MM.1S (cell line): ENCODE measurements at regions not wholly inside any gene's neighbourhood (a gene's known extent, or its start where the extent isn't known, plus 50 kb on each side); places are given as distances from the start of the nearest gene placed in this dataset.

Source experiments
- DNase-seq: peaks from one replicate; pipeline ENCODE4 v3.0.0-alpha.2; 2015
- H2AFZ ChIP-seq: fragments of 300-600 bp; sonication (generic); 2 replicates; pipeline ENCODE4 v1.6.0; 2016; ENCODE audit warnings: antibody characterized with exemption, low read length
- H3F3A ChIP-seq: fragments of 300-600 bp; sonication (generic); 2 replicates; pipeline ENCODE4 v1.6.1; 2016; ENCODE audit warnings: mild to moderate bottlenecking, antibody characterized with exemption, low read length, moderate library complexity, mixed read lengths; ENCODE audit not compliant: insufficient read depth
- H3K27ac ChIP-seq: fragments of 300-600 bp; sonication (generic); 2 replicates; pipeline ENCODE4 v1.5.1; 2016; ENCODE audit warnings: mild to moderate bottlenecking, low read length
- H3K27me3 ChIP-seq: fragments of 300-600 bp; sonication (generic); replicated peaks from 2 replicates; pipeline ENCODE4 v1.6.0; 2016; ENCODE audit warnings: low read length; ENCODE audit not compliant: insufficient read depth
- H3K36me3 ChIP-seq: fragments of 300-600 bp; sonication (generic); replicated peaks from 2 replicates; pipeline ENCODE4 v1.6.1; 2016; ENCODE audit warnings: mild to moderate bottlenecking, low read length, mixed read lengths; ENCODE audit not compliant: insufficient read depth
- H3K4me1 ChIP-seq: fragments of 300-600 bp; sonication (generic); 2 replicates; pipeline ENCODE4 v1.6.1; 2016; ENCODE audit warnings: low read length, mixed read lengths
- H3K4me2 ChIP-seq: fragments of 300-600 bp; sonication (generic); 2 replicates; pipeline ENCODE4 v1.6.0; 2016; ENCODE audit warnings: low read depth, low read length
- H3K4me3 ChIP-seq: fragments of 300-600 bp; sonication (generic); 2 replicates; pipeline ENCODE4 v1.5.1; 2016; ENCODE audit warnings: low read length, mixed read lengths
- H3K79me2 ChIP-seq: fragments of 300-600 bp; sonication (generic); 2 replicates; pipeline ENCODE4 v1.6.1; 2016; ENCODE audit warnings: mixed run types, low read length, mixed read lengths
- H3K9ac ChIP-seq: fragments of 300-600 bp; sonication (generic); 2 replicates; pipeline ENCODE4 v1.6.1; 2016; ENCODE audit warnings: low read length, mixed read lengths
- H3K9me2 ChIP-seq: fragments of 300-600 bp; sonication (generic); replicated peaks from 2 replicates; pipeline ENCODE4 v1.6.1; 2016; ENCODE audit warnings: mild to moderate bottlenecking, low read length, mixed read lengths; ENCODE audit not compliant: insufficient read depth
- H3K9me3 ChIP-seq: fragments of 300-600 bp; sonication (generic); replicated peaks from 2 replicates; pipeline ENCODE4 v1.6.1; 2016; ENCODE audit warnings: mild to moderate bottlenecking, low read length, mixed read lengths; ENCODE audit not compliant: insufficient read depth
- H4K20me1 ChIP-seq: fragments of 300-600 bp; sonication (generic); 2 replicates; pipeline ENCODE4 v1.6.1; 2016; ENCODE audit warnings: mild to moderate bottlenecking, low read length, moderate library complexity, mixed read lengths; ENCODE audit not compliant: insufficient read depth
- CTCF ChIP-seq: fragments of 300-600 bp; sonication (generic); IDR thresholded peaks from 2 replicates; pipeline ENCODE4 v1.5.1; 2016; ENCODE audit warnings: antibody characterized with exemption, low read length, mixed read lengths
- EZH2 ChIP-seq: fragments of 300-600 bp; sonication (generic); optimal IDR thresholded peaks from 2 replicates; pipeline ENCODE3; 2017; ENCODE audit warnings: low read depth, mild to moderate bottlenecking, antibody characterized with exemption, low read length, mixed read lengths
- EZH2phosphoT487 ChIP-seq: fragments of 300-600 bp; sonication (generic); IDR thresholded peaks from 2 replicates; pipeline ENCODE4 v1.6.1; 2018; ENCODE audit warnings: antibody characterized with exemption, low read length

GRCh38 chr16:85249418-85250146 lies 137.3 kb upstream of the CIBAR2 start:
- Histone ChIP-seq H3K9me3 (no peaks in the 10 kb centered on the region), H3K4me1 (no peaks in the 10 kb centered on the region), H4K20me1 (no peaks in the 10 kb centered on the region), H3K79me2 (no peaks in the 10 kb centered on the region), H3K9me2 (no peaks in the 10 kb centered on the region), H3K27ac (no peak overlapping the region), H2AFZ (no peak overlapping the region), H3F3A (no peaks in the 10 kb centered on the region), H3K4me2 (no peak overlapping the region), H3K4me3 (no peak overlapping the region), H3K36me3 (no peaks in the 10 kb centered on the region), H3K9ac (no peak overlapping the region), H3K27me3 (peaks cover 37% of the 10 kb centered on the region)
- TF ChIP-seq EZH2phosphoT487 (no peak), EZH2 (no peak), CTCF (no peak)
- DNase-seq: no peak

GRCh38 chr16:85250147-85250463 lies 137.8 kb upstream of the CIBAR2 start:
- Histone ChIP-seq H3K4me3 (no peak overlapping the region), H3K9me3 (no peaks in the 10 kb centered on the region), H3K9me2 (no peaks in the 10 kb centered on the region), H2AFZ (no peak overlapping the region), H3K27me3 (peaks cover 36% of the 10 kb centered on the region), H3K79me2 (no peaks in the 10 kb centered on the region), H3K9ac (no peak overlapping the region), H4K20me1 (no peaks in the 10 kb centered on the region), H3K4me1 (no peaks in the 10 kb centered on the region), H3F3A (no peaks in the 10 kb centered on the region), H3K27ac (no peak overlapping the region), H3K36me3 (no peaks in the 10 kb centered on the region), H3K4me2 (no peak overlapping the region)
- DNase-seq: no peak
- TF ChIP-seq EZH2: no peak
- TF ChIP-seq EZH2phosphoT487: no peak
- TF ChIP-seq CTCF: no peak

- no peaks in the 10 kb centered on the region for H3K79me2 ChIP-seq
Observed at GRCh38 chr16:85250609-85251223, 138.4 kb upstream of the CIBAR2 start.

More at GRCh38 chr16:85250609-85251223, 138.4 kb upstream of the CIBAR2 start:
- DNase-seq: no peak
- Histone ChIP-seq H3K9me3 (no peaks in the 10 kb centered on the region), H3K9me2 (no peaks in the 10 kb centered on the region), H3K4me3 (no peak overlapping the region), H3K27me3 (peaks cover 33% of the 10 kb centered on the region), H3K36me3 (no peaks in the 10 kb centered on the region), H2AFZ (no peak overlapping the region), H3K9ac (no peak overlapping the region), H3K4me1 (no peaks in the 10 kb centered on the region), H3F3A (no peaks in the 10 kb centered on the region), H4K20me1 (no peaks in the 10 kb centered on the region), H3K27ac (no peak overlapping the region), H3K4me2 (no peak overlapping the region)
- TF ChIP-seq CTCF: no peak
- no peak for TF ChIP-seq EZH2phosphoT487
- no peak for TF ChIP-seq EZH2
